ENCODE measurements at regions not wholly inside any gene's neighbourhood (a gene's known extent, or its start where the extent isn't known, plus 50 kb on each side); places are given as distances from the start of the nearest gene placed in this dataset.

- H3K9ac ChIP-seq (ENCODE audit: insufficient read length, low read depth): no peak overlapping the region
- no peaks in the 10 kb centered on the region; the same call in 1 of the 2 replicates for H3K9me3 ChIP-seq (ENCODE audit: insufficient read depth, low read length)
- no peaks in the 10 kb centered on the region for H3K4me1 ChIP-seq (ENCODE audit: insufficient read depth, insufficient read length)
- no peaks in the 10 kb centered on the region for H3K27me3 ChIP-seq (ENCODE audit: insufficient read depth, insufficient read length)
- H3K36me3 ChIP-seq (ENCODE audit: insufficient read depth, insufficient read length, low read length): no peaks in the 10 kb centered on the region
- DNase-seq (ENCODE audit: low read depth, low spot score): no peak
- no peak for TF ChIP-seq SUZ12 (IDR thresholded peaks at IDR 0.05; ENCODE audit: extremely low read depth, insufficient read depth, insufficient read length)
- H3K4me3 ChIP-seq (ENCODE audit: insufficient read length, low read depth): no peak overlapping the region
Measured at GRCh38 chr16:47939680-47940079, 216.1 kb downstream of the ABCC12 start.

GRCh38 chr16:47938272-47938671 is 217.5 kb downstream of the ABCC12 start:
- TF ChIP-seq YY1 (IDR thresholded peaks at IDR 0.05; ENCODE audit: insufficient read depth, insufficient read length) (no peak), SUZ12 (IDR thresholded peaks at IDR 0.05; ENCODE audit: extremely low read depth, insufficient read depth, insufficient read length) (no peak), ZNF274 (IDR thresholded peaks at IDR 0.05; ENCODE audit: low read depth, low read length) (no peak)
- DNase-seq (ENCODE audit: low read depth, low spot score): no peak
- Histone ChIP-seq H3K27me3 (ENCODE audit: insufficient read depth, insufficient read length) (no peaks in the 10 kb centered on the region), H3K4me1 (ENCODE audit: insufficient read depth, insufficient read length) (no peaks in the 10 kb centered on the region), H3K4me3 (ENCODE audit: insufficient read length, low read depth) (no peak overlapping the region), H3K36me3 (ENCODE audit: insufficient read depth, insufficient read length, low read length) (no peaks in the 10 kb centered on the region), H3K9me3 (ENCODE audit: insufficient read depth, low read length) (peaks cover 7% of the 10 kb centered on the region; the same call in 1 of the 2 replicates), H3K9ac (ENCODE audit: insufficient read length, low read depth) (no peak overlapping the region)

GRCh38 chr16:47928008-47928407 is 227.8 kb downstream of the ABCC12 start:
- no peak for TF ChIP-seq SUZ12 (IDR thresholded peaks at IDR 0.05; ENCODE audit: extremely low read depth, insufficient read depth, insufficient read length)
- DNase-seq (ENCODE audit: low read depth, low spot score): no peak
- Histone ChIP-seq H3K4me1 (ENCODE audit: insufficient read depth, insufficient read length) (no peaks in the 10 kb centered on the region), H3K4me3 (ENCODE audit: insufficient read length, low read depth) (no peak overlapping the region), H3K9ac (ENCODE audit: insufficient read length, low read depth) (no peak overlapping the region), H3K36me3 (ENCODE audit: insufficient read depth, insufficient read length, low read length) (no peaks in the 10 kb centered on the region), H3K27me3 (ENCODE audit: insufficient read depth, insufficient read length) (no peaks in the 10 kb centered on the region), H3K9me3 (ENCODE audit: insufficient read depth, low read length) (peaks cover 10% of the 10 kb centered on the region; the same call in 1 of the 2 replicates)

GRCh38 chr16:47927330-47927729 is 228.5 kb downstream of the ABCC12 start:
- no peak for DNase-seq (ENCODE audit: low read depth, low spot score)
- no peaks in the 10 kb centered on the region for H3K36me3 ChIP-seq (ENCODE audit: insufficient read depth, insufficient read length, low read length)
- H3K27me3 ChIP-seq (ENCODE audit: insufficient read depth, insufficient read length): no peaks in the 10 kb centered on the region
- peaks cover 8% of the 10 kb centered on the region; the same call in 1 of the 2 replicates for H3K9me3 ChIP-seq (ENCODE audit: insufficient read depth, low read length)
- no peaks in the 10 kb centered on the region for H3K4me1 ChIP-seq (ENCODE audit: insufficient read depth, insufficient read length)
- TF ChIP-seq SUZ12 (IDR thresholded peaks at IDR 0.05; ENCODE audit: extremely low read depth, insufficient read depth, insufficient read length): no peak
- no peak for TF ChIP-seq YY1 (IDR thresholded peaks at IDR 0.05; ENCODE audit: insufficient read depth, insufficient read length)
- TF ChIP-seq ZNF274 (IDR thresholded peaks at IDR 0.05; ENCODE audit: low read depth, low read length): no peak
- H3K4me3 ChIP-seq (ENCODE audit: insufficient read length, low read depth): no peak overlapping the region
- no peak overlapping the region for H3K9ac ChIP-seq (ENCODE audit: insufficient read length, low read depth)

- H3K9me3 ChIP-seq (ENCODE audit: insufficient read depth, low read length): peaks cover 8% of the 10 kb centered on the region; the same call in 1 of the 2 replicates
- H3K4me1 ChIP-seq (ENCODE audit: insufficient read depth, insufficient read length): no peaks in the 10 kb centered on the region
- DNase-seq (ENCODE audit: low read depth, low spot score): no peak
- H3K36me3 ChIP-seq (ENCODE audit: insufficient read depth, insufficient read length, low read length): no peaks in the 10 kb centered on the region
- TF ChIP-seq YY1 (IDR thresholded peaks at IDR 0.05; ENCODE audit: insufficient read depth, insufficient read length) (no peak), ZNF274 (IDR thresholded peaks at IDR 0.05; ENCODE audit: low read depth, low read length) (no peak), SUZ12 (IDR thresholded peaks at IDR 0.05; ENCODE audit: extremely low read depth, insufficient read depth, insufficient read length) (no peak)
- H3K9ac ChIP-seq (ENCODE audit: insufficient read length, low read depth): no peak overlapping the region
- no peaks in the 10 kb centered on the region for H3K27me3 ChIP-seq (ENCODE audit: insufficient read depth, insufficient read length)
- no peak overlapping the region for H3K4me3 ChIP-seq (ENCODE audit: insufficient read length, low read depth)
Measured at GRCh38 chr16:47925811-47926460, 229.9 kb downstream of the ABCC12 start.

GRCh38 chr16:47924950-47925349 is 230.8 kb downstream of the ABCC12 start:
- peaks cover 8% of the 10 kb centered on the region; the same call in 1 of the 2 replicates for H3K9me3 ChIP-seq (ENCODE audit: insufficient read depth, low read length)
- TF ChIP-seq SUZ12 (IDR thresholded peaks at IDR 0.05; ENCODE audit: extremely low read depth, insufficient read depth, insufficient read length) (no peak), ZNF274 (IDR thresholded peaks at IDR 0.05; ENCODE audit: low read depth, low read length) (no peak), YY1 (IDR thresholded peaks at IDR 0.05; ENCODE audit: insufficient read depth, insufficient read length) (no peak)
- H3K4me3 ChIP-seq (ENCODE audit: insufficient read length, low read depth): no peak overlapping the region
- no peaks in the 10 kb centered on the region for H3K36me3 ChIP-seq (ENCODE audit: insufficient read depth, insufficient read length, low read length)
- DNase-seq (ENCODE audit: low read depth, low spot score): no peak
- H3K4me1 ChIP-seq (ENCODE audit: insufficient read depth, insufficient read length): no peaks in the 10 kb centered on the region
- H3K9ac ChIP-seq (ENCODE audit: insufficient read length, low read depth): no peak overlapping the region
- no peaks in the 10 kb centered on the region for H3K27me3 ChIP-seq (ENCODE audit: insufficient read depth, insufficient read length)

- no peaks in the 10 kb centered on the region for H3K4me1 ChIP-seq (ENCODE audit: insufficient read depth, insufficient read length)
- no peaks in the 10 kb centered on the region for H3K36me3 ChIP-seq (ENCODE audit: insufficient read depth, insufficient read length, low read length)
- H3K9me3 ChIP-seq (ENCODE audit: insufficient read depth, low read length): no peaks in the 10 kb centered on the region
- no peak for DNase-seq (ENCODE audit: low read depth, low spot score)
- H3K4me3 ChIP-seq (ENCODE audit: insufficient read length, low read depth): no peak overlapping the region
- H3K9ac ChIP-seq (ENCODE audit: insufficient read length, low read depth): no peak overlapping the region
- H3K27me3 ChIP-seq (ENCODE audit: insufficient read depth, insufficient read length): no peaks in the 10 kb centered on the region
- no peak for TF ChIP-seq SUZ12 (IDR thresholded peaks at IDR 0.05; ENCODE audit: extremely low read depth, insufficient read depth, insufficient read length)
- TF ChIP-seq ZNF274 (IDR thresholded peaks at IDR 0.05; ENCODE audit: low read depth, low read length): no peak
- no peak for TF ChIP-seq YY1 (IDR thresholded peaks at IDR 0.05; ENCODE audit: insufficient read depth, insufficient read length)
Measured at GRCh38 chr16:47921535-47921934, 234.3 kb downstream of the ABCC12 start.

All from NT2/D1 (cell line).